Transverse colon (tissue), 4 donors: ENCODE measurements at regions not wholly inside any gene's neighbourhood (a gene's known extent, or its start where the extent isn't known, plus 50 kb on each side); places are given as distances from the start of the nearest gene placed in this dataset.

ENCODE experiments used
- DNase-seq: peaks from one replicate; pipeline ENCODE4 v3.0.0-alpha.2; 2019
- H3K27ac ChIP-seq, 4 donors: fragments of 200-600 bp; sonication (generic); 2 replicates each; pipeline ENCODE4 v1.5.1; 2016 to 2018; ENCODE audit warnings: inconsistent platforms in 4 of 4
- H3K27me3 ChIP-seq: fragments of 200-600 bp; sonication (generic); 2 replicates; pipeline ENCODE4 v1.5.1; 2017; ENCODE audit warnings: inconsistent platforms
- H3K36me3 ChIP-seq, 4 donors: fragments of 200-600 bp; sonication (generic); 2 replicates each; pipeline ENCODE4 v1.5.1; 2017 to 2019; ENCODE audit warnings: inconsistent platforms in 4 of 4
- H3K4me1 ChIP-seq, 4 donors: fragments of 200-600 bp; sonication (generic); 2 replicates each; pipeline ENCODE4 v1.5.1; 2017 to 2020; ENCODE audit warnings: inconsistent platforms in 4 of 4
- H3K4me3 ChIP-seq, 4 donors: fragments of 200-600 bp; sonication (generic); 1 replicate in 1 of 4; 2 replicates in 3 of 4; pipeline versions ENCODE4 v1.5.1 to v1.6.1; 2017 to 2019; ENCODE audit warnings: inconsistent platforms in 4 of 4
- H3K9me3 ChIP-seq, 2 donors: fragments of 200-600 bp; sonication (generic); 2 replicates each; pipeline ENCODE4 v1.5.1; 2017 to 2019; ENCODE audit warnings: inconsistent platforms in 2 of 2
- EP300 ChIP-seq: sonication (generic); formaldehyde crosslinking; IDR thresholded peaks from one replicate; pipeline ENCODE4 v1.6.1; 2017; ENCODE audit warnings: antibody characterized with exemption, low read depth
- POLR2A ChIP-seq: fragments of 450-650 bp; IDR thresholded peaks from one replicate; pipeline ENCODE4 v1.6.1; 2016; ENCODE audit warnings: antibody characterized with exemption, mild to moderate bottlenecking, moderate library complexity
- POLR2AphosphoS5 ChIP-seq, 3 donors: sonication (generic); formaldehyde crosslinking; IDR thresholded peaks; one replicate each; pipeline ENCODE4 v1.6.1; 2016; ENCODE audit warnings: antibody characterized with exemption in 3 of 3
- WGBS, 2 donors: methylation state at CpG; one replicate each; pipeline ENCODE4 v1.1.5; 2018; ENCODE audit warnings: low coverage in 1 of 2; 5-methylcytosine and 5-hydroxymethylcytosine counted together
- in situ Hi-C, 4 donors: fragments of 200-750 bp; cut with MboI; loops; one replicate each; pipeline versions ENCODE4 v1.15.0 to v1.15.1; 2017; ENCODE audit warnings: low sequenced_read_pairs in 3 of 4, low pct_ligation_motif_present in 1 of 4, low pct_unique_long_range_greater_than_20kb in 1 of 4
- intact Hi-C: fragments of 100-400 bp; cut with DNase I; formaldehyde crosslinking; loops from one replicate; pipeline ENCODE4 v1.15.1; 2023; ENCODE audit warnings: low total_unique reads
- TF ChIP-seq, protein P1 (sequence below), 5 experiments: fragments of 200-600 bp in 3 of 5; fragments of 450-650 bp in 2 of 5; sonication (generic) in 3 of 5; IDR thresholded peaks; 1 replicate in 2 of 5; 2 replicates in 3 of 5; pipeline ENCODE4 v1.5.1; 2016 to 2017; ENCODE audit warnings: antibody characterized with exemption in 5 of 5, inconsistent platforms in 3 of 5, mild to moderate bottlenecking in 2 of 5, moderate library complexity in 1 of 5

GRCh38 chr9:119033596-119033995, 335.6 kb downstream of the BRINP1 start:
- intact Hi-C loops: no loop called here
- no peak for TF ChIP-seq POLR2AphosphoS5 (IDR thresholded peaks at IDR 0.05)
- no peak for TF ChIP-seq POLR2A

DNA sequence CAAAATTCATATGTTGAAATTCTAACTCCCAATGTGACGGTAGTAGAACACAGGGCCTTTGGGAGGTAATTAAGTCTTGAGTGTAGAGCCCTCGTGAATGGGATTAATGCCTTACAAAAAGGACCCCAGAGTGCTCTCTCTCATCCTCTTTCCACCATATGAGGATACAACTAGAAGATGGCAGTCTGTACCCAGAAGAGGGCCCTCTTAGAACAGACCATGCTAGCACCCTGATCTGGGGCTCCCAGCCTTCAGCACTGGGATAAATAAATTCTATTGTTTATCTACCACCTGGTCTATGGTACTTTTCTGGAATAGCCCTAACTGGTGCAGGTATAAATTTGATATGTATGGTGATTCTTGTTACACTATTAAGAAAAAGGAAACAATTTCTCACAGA, 332.3 kb downstream of the BRINP1 start:
- Histone ChIP-seq H3K27ac (no peak overlapping the region), H3K27me3 (no peaks in the 10 kb centered on the region), H3K4me3 (no peak overlapping the region), H3K9me3 (no peaks in the 10 kb centered on the region), H3K36me3 (no peaks in the 10 kb centered on the region), H3K4me1 (no peaks in the 10 kb centered on the region)
- in situ Hi-C loops (no loop called here), intact Hi-C loops (no loop called here)
- 66 to 70% methylated on average over 2 of the region's 2 CpGs for WGBS, 2 donors
- no peak for TF ChIP-seq POLR2AphosphoS5 (IDR thresholded peaks at IDR 0.05)
- TF ChIP-seq POLR2A: no peak
- TF ChIP-seq, protein P1, sequence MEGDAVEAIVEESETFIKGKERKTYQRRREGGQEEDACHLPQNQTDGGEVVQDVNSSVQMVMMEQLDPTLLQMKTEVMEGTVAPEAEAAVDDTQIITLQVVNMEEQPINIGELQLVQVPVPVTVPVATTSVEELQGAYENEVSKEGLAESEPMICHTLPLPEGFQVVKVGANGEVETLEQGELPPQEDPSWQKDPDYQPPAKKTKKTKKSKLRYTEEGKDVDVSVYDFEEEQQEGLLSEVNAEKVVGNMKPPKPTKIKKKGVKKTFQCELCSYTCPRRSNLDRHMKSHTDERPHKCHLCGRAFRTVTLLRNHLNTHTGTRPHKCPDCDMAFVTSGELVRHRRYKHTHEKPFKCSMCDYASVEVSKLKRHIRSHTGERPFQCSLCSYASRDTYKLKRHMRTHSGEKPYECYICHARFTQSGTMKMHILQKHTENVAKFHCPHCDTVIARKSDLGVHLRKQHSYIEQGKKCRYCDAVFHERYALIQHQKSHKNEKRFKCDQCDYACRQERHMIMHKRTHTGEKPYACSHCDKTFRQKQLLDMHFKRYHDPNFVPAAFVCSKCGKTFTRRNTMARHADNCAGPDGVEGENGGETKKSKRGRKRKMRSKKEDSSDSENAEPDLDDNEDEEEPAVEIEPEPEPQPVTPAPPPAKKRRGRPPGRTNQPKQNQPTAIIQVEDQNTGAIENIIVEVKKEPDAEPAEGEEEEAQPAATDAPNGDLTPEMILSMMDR (IDR thresholded peaks at IDR 0.05): no peak
- TF ChIP-seq EP300: no peak
- no peak for DNase-seq

More at GRCh38 chr9:119033596-119033995, 335.6 kb downstream of the BRINP1 start:
- Histone ChIP-seq H3K4me1 (no peaks in the 10 kb centered on the region), H3K9me3 (no peaks in the 10 kb centered on the region), H3K4me3 (no peak overlapping the region), H3K27me3 (no peaks in the 10 kb centered on the region), H3K36me3 (no peaks in the 10 kb centered on the region), H3K27ac (no peak overlapping the region)
- in situ Hi-C loops: no loop called here
- 59 to 66% methylated on average over 3 of the region's 3 CpGs for WGBS, 2 donors
- DNase-seq: no peak

- TF ChIP-seq EP300 (no peak), POLR2AphosphoS5 (IDR thresholded peaks at IDR 0.05) (no peak)
- in situ Hi-C loops (no loop called here), intact Hi-C loops (no loop called here)
- Histone ChIP-seq H3K4me1 (no peaks in the 10 kb centered on the region), H3K9me3 (no peaks in the 10 kb centered on the region), H3K36me3 (no peaks in the 10 kb centered on the region), H3K27ac (no peak overlapping the region), H3K4me3 (no peak overlapping the region), H3K27me3 (no peaks in the 10 kb centered on the region)
- DNase-seq: no peak
- WGBS, 2 donors: 91 to 93% methylated on average over 1 of the region's 1 CpG
Observed at GRCh38 chr9:119043996-119044395, 325.2 kb downstream of the BRINP1 start.

DNA sequence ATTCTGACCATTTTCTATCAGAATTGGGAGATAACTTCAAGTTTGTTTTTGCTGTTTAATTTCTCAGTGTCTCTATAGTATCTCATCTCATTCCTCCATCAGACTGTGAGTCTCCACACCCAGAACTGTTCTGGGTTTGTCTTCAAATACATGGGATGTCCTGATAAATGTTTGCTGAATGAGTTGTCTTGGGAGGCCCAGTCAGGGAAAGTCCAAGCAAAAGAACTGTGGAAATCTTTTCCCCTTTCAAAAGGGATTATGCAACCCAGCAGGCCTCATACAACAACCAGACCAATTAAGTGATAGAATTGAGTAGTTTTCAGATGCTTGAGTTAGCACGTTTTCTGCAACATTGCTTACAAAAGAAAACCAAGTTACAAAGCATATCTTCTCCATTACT, 324.4 kb downstream of the BRINP1 start:
- Histone ChIP-seq H3K9me3 (no peaks in the 10 kb centered on the region), H3K4me1 (no peaks in the 10 kb centered on the region), H3K36me3 (no peaks in the 10 kb centered on the region), H3K27ac (no peak overlapping the region), H3K27me3 (no peaks in the 10 kb centered on the region), H3K4me3 (no peak overlapping the region)
- DNase-seq: no peak
- intact Hi-C loops: no loop called here
- in situ Hi-C loops: no loop called here
- 27 to 33% methylated on average over 1 of the region's 1 CpG for WGBS, 2 donors
- TF ChIP-seq, protein P1 (IDR thresholded peaks at IDR 0.05): no peak
- TF ChIP-seq POLR2AphosphoS5 (IDR thresholded peaks at IDR 0.05) (no peak), EP300 (no peak)

DNA sequence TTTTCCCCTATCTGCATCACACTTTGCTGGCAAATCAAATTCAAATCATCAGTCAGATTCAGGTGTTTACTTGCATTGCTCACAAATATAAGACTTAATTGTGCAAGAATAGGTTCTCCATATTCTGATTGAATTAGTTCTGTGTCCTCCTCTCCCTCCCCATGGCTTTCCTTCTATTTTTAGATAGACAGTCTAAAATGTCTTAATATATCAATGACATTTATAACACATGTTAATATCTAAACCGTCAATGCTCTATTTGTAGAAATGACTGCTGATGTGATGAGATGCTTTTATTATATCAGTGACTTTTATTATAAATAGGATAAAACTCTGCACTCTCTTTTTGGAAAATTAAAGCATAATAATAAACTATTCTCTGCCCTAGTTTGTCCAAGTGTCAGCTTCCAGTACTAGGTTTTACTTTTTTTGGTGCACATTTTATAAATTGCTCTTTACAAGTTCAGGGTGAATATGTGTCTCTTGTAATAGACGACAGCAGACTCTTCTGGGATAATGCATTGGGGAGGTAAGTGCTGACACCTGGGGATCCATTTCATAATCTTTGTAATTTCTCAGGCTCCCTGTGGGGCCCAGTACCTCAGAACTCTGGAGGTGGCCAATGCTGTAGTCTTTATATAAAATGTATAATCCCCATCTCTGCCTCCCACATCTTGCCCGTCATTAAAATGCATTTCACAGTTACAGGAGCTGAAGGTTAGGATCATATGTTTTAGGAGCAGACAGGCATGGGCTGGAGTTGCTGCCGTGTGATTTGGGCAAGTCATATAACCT, 321.5 kb downstream of the BRINP1 start:
- Histone ChIP-seq H3K36me3 (no peaks in the 10 kb centered on the region), H3K27me3 (no peaks in the 10 kb centered on the region), H3K4me1 (no peaks in the 10 kb centered on the region), H3K27ac (no peak overlapping the region), H3K4me3 (no peak overlapping the region), H3K9me3 (no peaks in the 10 kb centered on the region)
- intact Hi-C loops (no loop called here), in situ Hi-C loops (no loop called here)
- DNase-seq: no peak
- 71 to 74% methylated on average over 4 of the region's 4 CpGs for WGBS, 2 donors
- TF ChIP-seq POLR2AphosphoS5 (IDR thresholded peaks at IDR 0.05) (no peak), EP300 (no peak), POLR2A (no peak)
- TF ChIP-seq, protein P1 (IDR thresholded peaks at IDR 0.05): no peak
